Stimulated activated CD4-positive, alpha-beta T cell treated with anti-CD3 and anti-CD28 coated beads, Interleukin-1b, Interleukin-23, amount 100 ng/mL, for 24 hours (primary cell): ENCODE measurements at regions not wholly inside any gene's neighbourhood (a gene's known extent, or its start where the extent isn't known, plus 50 kb on each side); places are given as distances from the start of the nearest gene placed in this dataset.

Experiments used
- DNase-seq, 4 experiments: peaks; one replicate each; pipeline ENCODE4 v3.0.0-alpha.2; 2020; ENCODE audit warnings: low read depth in 4 of 4, low spot score in 1 of 4

- no peak for DNase-seq
Observed at GRCh38 chr5:8234179-8234770, 365.3 kb downstream of the MTRR start.

- no peak for DNase-seq
Observed at GRCh38 chr5:8238080-8238479, 369.1 kb downstream of the MTRR start.

- no peak for DNase-seq
Observed at GRCh38 chr5:8239198-8239597, 370.2 kb downstream of the MTRR start.

- DNase-seq, result no peak
Observed at GRCh38 chr5:8239646-8240045, 370.7 kb downstream of the MTRR start.

GRCh38 chr5:8241076-8241475 lies 372.1 kb downstream of the MTRR start:
- DNase-seq, result no peak

- no peak for DNase-seq
Observed at GRCh38 chr5:8241558-8241957, 372.6 kb downstream of the MTRR start.

GRCh38 chr5:8247049-8247899 lies 378.3 kb downstream of the MTRR start:
- DNase-seq, result no peak

- DNase-seq, result no peak
Observed at GRCh38 chr5:8253376-8253775, 384.4 kb downstream of the MTRR start.

- DNase-seq, result no peak
Observed at GRCh38 chr5:8254674-8255073, 385.7 kb downstream of the MTRR start.

GRCh38 chr5:8258801-8259200 lies 389.9 kb downstream of the MTRR start:
- DNase-seq, result no peak

- DNase-seq, result no peak
Observed at GRCh38 chr5:8270246-8270645, 401.3 kb downstream of the MTRR start.

- DNase-seq, result no peak
Observed at GRCh38 chr5:8280711-8281363, 411.9 kb downstream of the MTRR start.

- DNase-seq, result no peak
Observed at GRCh38 chr5:8288334-8288733, 419.4 kb downstream of the MTRR start.

- DNase-seq, result no peak
Observed at GRCh38 chr5:8288897-8289516, 420.1 kb downstream of the MTRR start.

GRCh38 chr5:8289779-8290178 lies 420.8 kb downstream of the MTRR start:
- DNase-seq, result no peak

- no peak for DNase-seq
Observed at GRCh38 chr5:8290721-8291120, 421.8 kb downstream of the MTRR start.

- DNase-seq, result no peak
Observed at GRCh38 chr5:8291641-8292040, 422.7 kb downstream of the MTRR start.

- no peak for DNase-seq
Observed at GRCh38 chr5:8295141-8295540, 426.2 kb downstream of the MTRR start.

- DNase-seq, result no peak
Observed at GRCh38 chr5:8299716-8300115, 430.8 kb downstream of the MTRR start.

- no peak for DNase-seq
Observed at GRCh38 chr5:8304341-8304740, 435.4 kb downstream of the MTRR start.

- no peak for DNase-seq
Observed at GRCh38 chr5:8306288-8306896, 437.4 kb downstream of the MTRR start.
